HL-60/S4 (cell line): ENCODE measurements at regions not wholly inside any gene's neighbourhood (a gene's known extent, or its start where the extent isn't known, plus 50 kb on each side); places are given as distances from the start of the nearest gene placed in this dataset.
"Not testable (repeated sequence)": the region's sequence is repeated elsewhere in the genome, so short reads cannot be mapped to it uniquely, and the experiment has no call there.

Experiments
- in situ Hi-C: fragments of 300-500 bp; cut with MboI; formaldehyde crosslinking; loops from 2 replicates; pipeline ENCODE4 v1.14.3; 2022; ENCODE audit warnings: low sequenced_read_pairs

GRCh38 chr7:81201188-81201587 is 282.3 kb upstream of the SEMA3C start:
- in situ Hi-C loops, result no loop called here

GRCh38 chr7:81198766-81199165 is 279.9 kb upstream of the SEMA3C start:
- in situ Hi-C loops, result no loop called here

DNA sequence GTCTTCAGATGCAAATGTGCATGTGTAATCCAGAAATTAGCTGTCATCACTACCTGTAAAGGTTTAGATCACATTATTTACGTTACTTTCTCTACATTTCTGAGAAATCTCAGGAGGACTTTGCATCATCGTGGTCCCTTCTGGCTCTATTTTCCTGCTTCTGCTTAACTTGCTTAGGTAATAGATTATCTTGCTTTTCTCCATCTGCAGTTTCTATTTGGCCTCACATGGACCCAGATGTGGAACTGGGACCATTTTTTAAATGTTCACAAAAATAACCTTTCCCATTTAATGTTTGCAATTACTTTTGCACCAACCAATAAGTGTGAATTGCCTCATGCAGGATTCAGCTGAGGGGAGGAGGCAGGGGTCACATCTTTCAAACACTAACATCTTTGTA is 278.4 kb upstream of the SEMA3C start:
- in situ Hi-C loops, result no loop called here

GRCh38 chr7:81195033-81195432 is 276.2 kb upstream of the SEMA3C start:
- in situ Hi-C loops, result no loop called here

DNA sequence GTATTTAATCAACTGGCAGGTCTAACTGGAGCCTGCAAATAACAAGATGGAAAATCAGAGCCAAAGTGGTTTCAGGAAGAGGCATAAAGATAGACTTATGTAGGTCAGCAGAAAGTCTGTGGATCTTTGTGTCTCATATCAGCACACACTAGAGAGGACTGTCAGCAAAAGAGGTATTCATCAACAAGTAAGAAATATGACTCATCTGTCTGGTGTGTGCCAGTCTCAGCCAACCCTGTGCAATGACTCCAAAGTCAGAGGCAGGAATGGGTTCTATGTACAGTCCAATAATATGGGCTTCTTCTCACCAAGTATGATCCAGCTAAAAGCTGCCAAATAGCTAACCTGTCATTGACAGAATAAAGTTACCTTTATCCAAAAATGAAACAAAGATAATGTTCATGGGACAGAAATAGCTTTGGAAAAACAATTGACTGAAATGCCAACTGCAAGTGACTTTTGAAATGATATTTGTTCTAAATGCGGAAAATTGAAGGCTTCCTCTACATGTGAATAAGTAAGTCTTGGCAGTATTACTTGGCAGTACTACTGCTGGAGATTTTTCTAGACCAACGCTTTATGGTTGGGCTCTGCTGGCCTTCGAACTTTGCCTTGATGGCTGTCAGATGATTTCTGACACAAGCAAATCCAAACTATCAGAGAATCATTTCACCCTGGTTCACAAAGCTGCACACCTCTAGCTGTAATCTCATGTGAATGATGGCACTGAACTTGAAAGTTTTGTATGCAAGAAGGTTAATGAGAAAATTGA is 272.3 kb upstream of the SEMA3C start:
- in situ Hi-C loops, result no loop called here

DNA sequence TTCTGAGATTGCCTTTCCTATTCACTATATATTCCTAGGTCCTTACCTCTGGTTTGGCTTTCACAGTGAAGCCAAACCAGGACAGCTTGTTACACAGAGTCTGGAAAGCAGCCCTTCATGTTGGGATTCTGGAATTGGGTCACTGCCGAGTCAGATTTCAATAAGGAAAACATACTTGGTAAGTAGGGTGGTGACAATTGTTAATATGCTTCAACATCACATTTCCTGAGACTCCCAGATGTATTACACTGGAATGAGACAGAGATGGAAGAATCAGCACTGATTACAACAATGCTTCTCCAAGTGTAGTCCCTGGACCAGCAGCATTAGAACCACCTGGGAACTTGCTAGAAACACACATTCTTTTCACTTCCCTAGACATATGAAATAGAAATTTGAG is 268.9 kb upstream of the SEMA3C start:
- in situ Hi-C loops, result no loop called here

DNA sequence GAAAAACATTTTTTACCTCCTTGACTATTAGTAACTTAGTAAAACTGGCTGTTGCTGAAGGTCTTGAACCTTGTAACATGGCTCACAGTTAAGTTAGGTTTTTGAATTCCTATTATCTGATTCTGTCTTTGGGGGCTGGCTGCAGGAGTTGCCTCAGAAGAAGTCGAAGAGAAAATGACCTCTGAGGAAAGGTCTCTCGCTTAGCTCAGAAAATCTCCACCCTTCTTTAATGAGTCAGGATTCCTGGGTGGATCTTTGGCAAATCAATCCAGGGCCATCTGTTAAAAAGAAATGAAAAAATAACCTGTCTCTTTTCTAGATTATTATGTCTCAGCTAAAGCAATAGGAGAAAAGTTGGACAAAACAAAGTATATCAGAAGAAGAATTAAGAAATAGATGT is 267.8 kb upstream of the SEMA3C start:
- in situ Hi-C loops, result no loop called here

- in situ Hi-C loops, result no loop called here
These were observed 266.2 kb upstream of the SEMA3C start for GRCh38 chr7:81185072-81185471.

DNA sequence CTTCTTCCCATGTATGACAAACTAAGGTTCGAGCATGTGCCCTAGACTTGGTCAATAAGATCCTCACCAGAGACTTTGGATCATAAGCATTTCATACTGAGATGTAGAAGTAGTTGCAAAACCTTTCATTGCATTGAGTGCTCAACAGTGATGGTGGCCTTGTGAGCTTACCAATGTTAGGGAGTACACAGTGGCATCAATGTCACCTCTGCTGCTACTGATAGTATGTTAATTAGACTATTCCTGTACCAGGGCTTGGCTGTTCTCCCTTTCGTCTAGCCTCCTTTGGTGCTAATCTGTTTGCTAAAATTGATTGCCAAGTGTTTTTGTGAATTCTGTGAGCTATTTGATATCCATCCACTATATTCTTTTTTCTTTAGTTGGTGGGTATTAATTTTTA is 264.5 kb upstream of the SEMA3C start:
- in situ Hi-C loops, result no loop called here

DNA sequence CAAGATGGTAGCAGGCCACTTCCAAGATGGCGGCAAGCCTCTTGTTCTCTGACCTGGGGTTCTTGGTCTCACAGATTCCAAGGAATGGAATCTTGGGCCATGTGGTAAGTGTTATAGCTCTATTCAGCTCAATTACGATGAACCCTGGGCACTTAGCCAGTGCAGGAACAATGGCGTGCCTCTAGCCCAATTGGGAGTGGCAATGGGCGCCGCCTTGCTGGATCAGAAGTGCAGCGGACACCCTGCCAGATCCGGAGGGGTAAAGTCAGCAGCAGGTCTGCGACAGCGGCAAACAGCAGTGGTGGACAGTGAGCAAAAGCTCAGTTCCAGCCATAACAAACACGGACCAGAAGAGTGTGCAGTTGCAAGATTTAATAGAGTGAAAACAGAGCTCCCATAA is 263.2 kb upstream of the SEMA3C start:
- in situ Hi-C loops, result not testable (repeated sequence)

DNA sequence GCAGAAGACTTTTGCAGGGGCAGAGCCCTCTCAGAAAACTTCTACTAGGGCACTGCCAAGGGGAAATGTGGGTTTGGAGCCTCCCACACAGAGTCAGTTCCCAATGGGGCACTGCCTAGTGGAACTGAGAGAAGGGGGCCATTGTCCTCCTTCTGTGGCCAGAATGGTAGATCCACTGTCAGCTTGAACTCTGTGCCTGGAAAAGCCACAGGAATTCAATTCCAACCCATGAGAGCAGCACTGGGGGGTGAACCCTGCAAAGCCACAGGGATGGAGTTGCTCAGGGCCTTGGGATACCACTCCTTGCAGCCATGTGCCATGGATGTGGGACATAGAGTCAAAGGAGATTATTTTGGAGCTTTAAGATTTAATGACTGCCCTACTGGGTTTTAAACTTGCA is 262.2 kb upstream of the SEMA3C start:
- in situ Hi-C loops, result no loop called here

GRCh38 chr7:81180573-81180972 is 261.7 kb upstream of the SEMA3C start:
- in situ Hi-C loops, result no loop called here

DNA sequence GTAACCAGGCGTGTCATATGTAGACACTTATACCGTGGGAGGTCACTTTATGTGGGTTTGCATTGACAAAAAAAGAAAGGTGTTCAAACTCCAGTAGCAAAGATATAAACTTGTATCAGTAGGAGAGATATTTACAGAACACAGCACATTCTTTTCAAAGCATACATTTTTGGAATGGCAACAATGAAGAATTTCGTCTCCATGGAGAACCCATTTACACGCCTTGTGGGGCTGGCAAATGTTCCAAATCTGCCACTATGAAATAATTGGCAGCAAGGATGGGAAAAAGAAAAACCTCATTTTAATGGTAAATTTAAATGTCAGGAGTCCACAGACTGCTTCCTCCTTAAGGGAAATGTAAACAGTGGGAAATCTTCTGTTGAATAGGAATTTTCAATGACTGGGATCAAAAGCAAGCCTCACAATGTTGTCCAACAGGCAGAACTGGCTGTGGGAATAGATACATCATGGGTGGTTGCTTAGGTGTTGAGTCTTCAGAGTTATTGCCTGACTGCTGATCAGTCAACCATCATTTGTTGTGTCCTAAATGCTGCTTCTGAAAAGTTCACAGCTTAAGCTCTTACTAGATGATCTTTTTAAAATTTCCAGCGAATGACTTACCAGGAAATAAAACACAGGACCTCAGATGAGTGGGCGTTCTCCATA is 256.6 kb upstream of the SEMA3C start:
- in situ Hi-C loops, result no loop called here

GRCh38 chr7:81173766-81174281 is 255.0 kb upstream of the SEMA3C start:
- in situ Hi-C loops, result no loop called here

DNA sequence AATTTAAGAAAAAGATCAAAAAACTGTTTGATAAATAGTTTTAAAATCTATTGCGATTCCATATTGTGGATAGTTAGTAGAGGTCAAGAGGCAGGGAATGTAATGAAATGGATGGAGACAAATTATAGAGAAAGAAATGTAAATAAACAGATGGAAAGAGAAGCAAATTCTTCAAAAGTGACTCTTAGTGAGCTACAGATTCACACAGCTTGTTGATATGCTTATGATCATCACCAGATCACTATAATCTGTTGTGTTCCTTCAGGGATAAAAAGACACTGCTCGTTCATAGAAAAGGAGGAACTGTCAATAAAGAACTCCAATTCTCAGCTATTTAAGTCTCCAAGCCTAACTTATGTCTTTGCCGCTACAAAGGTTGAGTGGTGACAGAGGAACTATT is 251.4 kb upstream of the SEMA3C start:
- in situ Hi-C loops, result no loop called here

DNA sequence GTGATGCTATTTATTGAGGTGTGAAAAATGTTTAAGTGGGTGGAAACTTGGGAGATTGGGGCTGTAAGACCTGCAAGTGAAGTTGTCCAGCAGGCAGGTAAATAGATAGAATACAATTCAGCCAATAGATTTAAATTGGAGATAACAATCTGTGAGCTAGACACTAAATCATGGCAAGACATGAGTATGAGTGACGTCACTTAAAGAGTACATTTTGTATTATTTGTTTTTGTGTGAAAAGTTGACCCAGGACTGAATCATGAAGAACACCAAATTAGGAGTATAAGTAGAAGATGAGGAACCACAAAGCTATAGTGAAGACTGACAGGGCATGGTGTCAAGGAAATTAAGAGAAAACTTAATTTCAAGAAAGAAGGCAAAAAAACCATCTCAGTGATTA is 249.1 kb upstream of the SEMA3C start:
- in situ Hi-C loops, result no loop called here

GRCh38 chr7:81165070-81165469 is 246.2 kb upstream of the SEMA3C start:
- in situ Hi-C loops, result no loop called here

- in situ Hi-C loops, result no loop called here
These were observed 244.1 kb upstream of the SEMA3C start for GRCh38 chr7:81162771-81163525.

DNA sequence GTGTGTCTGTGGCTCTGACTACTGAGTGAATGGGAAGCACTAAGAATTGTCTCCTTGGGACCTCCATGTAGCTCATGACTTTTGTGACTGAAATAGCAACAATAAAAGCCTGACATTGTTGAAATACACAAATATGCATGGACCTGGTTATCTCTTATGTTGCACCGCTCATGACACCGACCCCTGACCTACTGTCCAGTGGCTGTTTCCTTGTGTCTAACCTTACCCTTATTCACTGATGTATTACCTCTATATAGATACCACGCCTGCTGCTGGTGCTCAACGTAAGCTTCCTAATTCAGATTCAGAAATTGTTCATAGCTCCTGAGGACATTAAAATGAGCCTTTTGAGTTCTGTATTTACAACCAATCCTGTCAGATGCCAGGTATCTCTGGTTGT is 243.4 kb upstream of the SEMA3C start:
- in situ Hi-C loops, result no loop called here

GRCh38 chr7:81161451-81162075 is 242.7 kb upstream of the SEMA3C start:
- in situ Hi-C loops, result no loop called here

DNA sequence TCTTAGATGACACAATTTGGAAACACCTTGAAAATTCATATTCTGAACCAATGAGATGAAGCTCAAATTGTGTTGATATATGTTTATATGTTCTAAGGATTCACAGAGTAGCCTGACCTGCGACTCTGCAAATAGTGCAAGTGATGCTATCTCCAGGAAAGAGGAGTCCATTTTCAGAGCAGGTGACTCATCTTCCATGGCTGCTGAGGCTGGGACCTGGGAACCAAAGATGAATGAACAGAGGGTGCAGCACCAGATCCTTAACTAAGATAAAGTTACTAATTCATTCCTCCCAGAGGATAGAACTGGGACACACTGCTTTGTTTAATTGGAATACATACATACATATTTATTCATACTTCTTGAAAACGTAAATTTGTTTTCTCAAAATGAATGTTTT is 240.6 kb upstream of the SEMA3C start:
- in situ Hi-C loops, result no loop called here
